22Rv1 (cell line): ENCODE measurements at regions not wholly inside any gene's neighbourhood (a gene's known extent, or its start where the extent isn't known, plus 50 kb on each side); places are given as distances from the start of the nearest gene placed in this dataset.

Experiments used
- H3K27ac ChIP-seq: fragments of 450-650 bp; 2 replicates; pipeline ENCODE4 v1.5.1; 2017
- CTCF ChIP-seq: fragments of 450-650 bp; IDR thresholded peaks from 2 replicates; pipeline ENCODE4 v1.5.1; 2017; ENCODE audit warnings: mild to moderate bottlenecking
- ZFX ChIP-seq: fragments of 450-650 bp; IDR thresholded peaks from 2 replicates; pipeline ENCODE4 v1.6.1; 2017; ENCODE audit warnings: antibody characterized with exemption, borderline replicate concordance

- no peak overlapping the region for H3K27ac ChIP-seq
- TF ChIP-seq ZFX (no peak), CTCF (no peak)
Observed at GRCh38 chr10:61159253-61159652, 215.3 kb upstream of the RHOBTB1 start.

DNA sequence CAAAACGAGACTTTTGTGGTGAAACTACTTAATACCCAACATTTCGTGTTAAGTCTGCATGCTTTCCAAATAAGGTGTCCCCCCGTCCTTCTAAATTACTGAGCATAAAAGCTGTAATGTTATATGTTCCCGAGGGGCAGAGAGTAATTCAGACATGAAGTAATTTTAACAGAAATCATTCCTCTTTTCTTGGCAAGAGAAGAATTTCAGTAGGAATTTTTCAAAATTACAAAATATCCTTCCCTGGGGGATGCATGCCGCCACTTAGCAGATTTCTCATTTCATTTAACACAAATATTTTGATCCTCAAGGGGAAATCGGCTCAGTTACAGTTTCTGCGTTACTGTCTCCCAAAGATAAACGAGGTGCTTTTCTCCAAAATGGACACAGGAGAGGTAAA lies 213.2 kb upstream of the RHOBTB1 start:
- TF ChIP-seq CTCF, result no peak
- TF ChIP-seq ZFX, result no peak
- H3K27ac ChIP-seq, result no peak overlapping the region

DNA sequence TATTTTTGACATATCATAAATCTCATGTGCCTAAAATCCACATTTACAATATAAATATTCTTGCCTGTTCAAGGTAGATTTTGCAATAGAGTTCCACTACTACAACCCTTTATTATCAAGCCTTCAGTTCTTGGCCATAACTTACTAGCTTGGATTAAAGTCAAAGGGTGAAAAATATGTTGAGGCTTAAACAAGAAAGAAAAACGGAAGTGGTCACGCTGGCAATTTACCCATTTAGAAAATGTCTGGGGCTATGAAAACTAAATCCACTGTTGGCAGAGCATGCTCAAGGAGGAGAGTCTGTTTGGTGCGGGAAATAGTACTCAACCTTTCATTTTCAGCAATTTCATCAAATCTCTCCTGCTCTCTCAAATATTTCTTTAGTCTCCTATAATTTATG lies 209.8 kb upstream of the RHOBTB1 start:
- TF ChIP-seq ZFX, result no peak
- no peak for TF ChIP-seq CTCF
- no peak overlapping the region for H3K27ac ChIP-seq

- no peak for TF ChIP-seq CTCF
- no peak for TF ChIP-seq ZFX
- H3K27ac ChIP-seq, result no peak overlapping the region
Observed at GRCh38 chr10:61151059-61151458, 207.1 kb upstream of the RHOBTB1 start.

- TF ChIP-seq CTCF, result no peak
- no peak for TF ChIP-seq ZFX
- H3K27ac ChIP-seq, result no peak overlapping the region
Observed at GRCh38 chr10:61148451-61148850, 204.5 kb upstream of the RHOBTB1 start.

DNA sequence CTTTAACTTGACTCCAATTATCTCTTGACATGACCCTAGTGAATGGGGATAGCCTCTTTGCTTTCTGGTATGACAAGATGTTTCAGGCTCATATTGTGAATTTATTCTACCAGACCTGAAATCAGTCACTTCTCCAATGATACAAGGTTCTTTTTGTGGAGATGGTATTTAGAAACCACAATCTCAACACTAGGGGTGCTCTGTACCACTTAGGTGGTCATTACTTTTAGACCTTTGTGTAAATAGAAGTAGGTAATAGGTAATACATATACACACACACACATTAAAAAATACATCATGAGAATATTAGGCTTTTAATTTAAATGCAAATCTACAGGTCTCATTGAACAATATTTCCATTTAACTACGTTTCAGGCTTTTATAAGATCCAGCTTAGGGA lies 199.0 kb upstream of the RHOBTB1 start:
- H3K27ac ChIP-seq, result no peak overlapping the region
- no peak for TF ChIP-seq ZFX
- TF ChIP-seq CTCF, result no peak

GRCh38 chr10:61140765-61141392 lies 196.9 kb upstream of the RHOBTB1 start:
- no peak overlapping the region for H3K27ac ChIP-seq
- TF ChIP-seq ZFX (no peak), CTCF (peak; percentile 85)
